Left ventricle myocardium inferior (tissue), 1 donor: ENCODE measurements at regions not wholly inside any gene's neighbourhood (a gene's known extent, or its start where the extent isn't known, plus 50 kb on each side); places are given as distances from the start of the nearest gene placed in this dataset.

ENCODE experiments used
- DNase-seq: peaks from one replicate; pipeline ENCODE4 v3.0.0-alpha.2; 2020
- H3K27ac ChIP-seq: fragments of 200-600 bp; replicated peaks from 2 replicates; pipeline ENCODE4 v1.8.0; 2021
- H3K27me3 ChIP-seq: fragments of 200-600 bp; 2 replicates; pipeline ENCODE4 v1.8.0; 2021; ENCODE audit warnings: low read depth
- H3K36me3 ChIP-seq: fragments of 200-600 bp; 2 replicates; pipeline ENCODE4 v1.8.0; 2021
- H3K4me1 ChIP-seq: fragments of 200-600 bp; 2 replicates; pipeline ENCODE4 v1.8.0; 2021
- H3K4me3 ChIP-seq: fragments of 200-600 bp; 2 replicates; pipeline ENCODE4 v1.8.0; 2021; ENCODE audit warnings: mild to moderate bottlenecking, moderate library complexity
- H3K9me3 ChIP-seq: fragments of 200-600 bp; replicated peaks from 2 replicates; pipeline ENCODE4 v1.8.0; 2021
- CTCF ChIP-seq: fragments of 200-600 bp; IDR thresholded peaks from 2 replicates; pipeline ENCODE4 v1.8.0; 2021; ENCODE audit warnings: antibody characterized with exemption, mild to moderate bottlenecking, borderline replicate concordance
- intact Hi-C: fragments of 100-400 bp; cut with micrococcal nuclease; formaldehyde crosslinking; loops from one replicate; pipeline ENCODE4 v1.11.0; 2022
- donor health status: DM: no; HTN: yes; CAD: no; lungs with severe emphysema.

- TF ChIP-seq CTCF: no peak
- intact Hi-C loops: no loop called here
- no peak overlapping the region for H3K27ac ChIP-seq
- H3K4me3 ChIP-seq: no peak overlapping the region
- H3K27me3 ChIP-seq: no peaks in the 10 kb centered on the region
- H3K4me1 ChIP-seq: no peaks in the 10 kb centered on the region
- H3K9me3 ChIP-seq: peaks cover 7% of the 10 kb centered on the region
- no peaks in the 10 kb centered on the region for H3K36me3 ChIP-seq
- DNase-seq: no peak
Observed at GRCh38 chr5:167052791-167053190, 1238.7 kb upstream of the WWC1 start.

- Histone ChIP-seq H3K27ac (no peak overlapping the region), H3K27me3 (no peaks in the 10 kb centered on the region), H3K9me3 (peaks cover 7% of the 10 kb centered on the region), H3K4me1 (no peaks in the 10 kb centered on the region), H3K4me3 (no peak overlapping the region), H3K36me3 (no peaks in the 10 kb centered on the region)
- intact Hi-C loops: no loop called here
- no peak for DNase-seq
- TF ChIP-seq CTCF: no peak
Observed at GRCh38 chr5:167057665-167058064, 1233.8 kb upstream of the WWC1 start.

GRCh38 chr5:167061695-167062094 is 1229.8 kb upstream of the WWC1 start:
- DNase-seq: no peak
- no peak overlapping the region for H3K4me3 ChIP-seq
- no peaks in the 10 kb centered on the region for H3K9me3 ChIP-seq
- H3K27ac ChIP-seq: no peak overlapping the region
- intact Hi-C loops: no loop called here
- TF ChIP-seq CTCF: no peak
- H3K27me3 ChIP-seq: peaks cover 7% of the 10 kb centered on the region
- H3K36me3 ChIP-seq: no peaks in the 10 kb centered on the region
- no peaks in the 10 kb centered on the region for H3K4me1 ChIP-seq

GRCh38 chr5:167063116-167063515 is 1228.3 kb upstream of the WWC1 start:
- no peak for DNase-seq
- Histone ChIP-seq H3K27ac (no peak overlapping the region), H3K4me3 (no peak overlapping the region), H3K4me1 (no peaks in the 10 kb centered on the region), H3K9me3 (no peaks in the 10 kb centered on the region), H3K36me3 (no peaks in the 10 kb centered on the region), H3K27me3 (peaks cover 7% of the 10 kb centered on the region)
- intact Hi-C loops: no loop called here
- TF ChIP-seq CTCF: no peak

GRCh38 chr5:167063788-167064187 is 1227.7 kb upstream of the WWC1 start:
- Histone ChIP-seq H3K4me3 (no peak overlapping the region), H3K27me3 (peaks cover 7% of the 10 kb centered on the region), H3K4me1 (no peaks in the 10 kb centered on the region), H3K9me3 (no peaks in the 10 kb centered on the region), H3K27ac (no peak overlapping the region), H3K36me3 (no peaks in the 10 kb centered on the region)
- intact Hi-C loops: no loop called here
- no peak for TF ChIP-seq CTCF
- no peak for DNase-seq

GRCh38 chr5:167064198-167064776 is 1227.2 kb upstream of the WWC1 start:
- peaks cover 7% of the 10 kb centered on the region for H3K27me3 ChIP-seq
- H3K4me1 ChIP-seq: no peaks in the 10 kb centered on the region
- H3K9me3 ChIP-seq: no peaks in the 10 kb centered on the region
- no peak overlapping the region for H3K27ac ChIP-seq
- no peak overlapping the region for H3K4me3 ChIP-seq
- no peak for DNase-seq
- H3K36me3 ChIP-seq: no peaks in the 10 kb centered on the region
- TF ChIP-seq CTCF: no peak
- intact Hi-C loops: no loop called here
